ENCODE measurements at regions not wholly inside any gene's neighbourhood (a gene's known extent, or its start where the extent isn't known, plus 50 kb on each side); places are given as distances from the start of the nearest gene placed in this dataset.

- DNase-seq: no peak
- no peak for TF ChIP-seq CTCF (IDR thresholded peaks at IDR 0.05)
- H3K27ac ChIP-seq: no peak overlapping the region
- no peaks in the 10 kb centered on the region for H3K36me3 ChIP-seq (ENCODE audit: insufficient read depth in 1 of 2, low read depth in 1 of 2)
- intact Hi-C loops (cut with DNase I): no loop called here
- ATAC-seq: no peak
- no peaks in the 10 kb centered on the region for H3K9me3 ChIP-seq
- H3K4me3 ChIP-seq: no peak overlapping the region
- peaks cover 0 to 3% (median 0%) of the 10 kb centered on the region in 3 donors for H3K27me3 ChIP-seq (ENCODE audit: insufficient read depth in 3 of 3, low read length in 2 of 3)
- H3K4me1 ChIP-seq: no peaks in the 10 kb centered on the region
- WGBS, 3 donors: 73 to 78% (median 75%) methylated on average over 14 to 16 of the region's 16 CpGs
Measured at GRCh38 chr22:49274754-49275380, 552.8 kb downstream of the BRD1 start.

- no peaks in the 10 kb centered on the region for H3K36me3 ChIP-seq (ENCODE audit: insufficient read depth in 1 of 2, low read depth in 1 of 2)
- 53 to 58% (median 56%) methylated on average over 17 of the region's 17 CpGs for WGBS, 3 donors
- H3K4me1 ChIP-seq: no peaks in the 10 kb centered on the region
- ATAC-seq (no peak), DNase-seq (no peak)
- intact Hi-C loops (cut with DNase I): no loop called here
- H3K27ac ChIP-seq: no peak overlapping the region
- no peaks in the 10 kb centered on the region for H3K9me3 ChIP-seq
- peaks cover 0 to 3% (median 3%) of the 10 kb centered on the region in 3 donors for H3K27me3 ChIP-seq (ENCODE audit: insufficient read depth in 3 of 3, low read length in 2 of 3)
- TF ChIP-seq CTCF (IDR thresholded peaks at IDR 0.05): no peak
- H3K4me3 ChIP-seq: no peak overlapping the region
Measured at GRCh38 chr22:49272546-49273125, 555.0 kb downstream of the BRD1 start.

DNA sequence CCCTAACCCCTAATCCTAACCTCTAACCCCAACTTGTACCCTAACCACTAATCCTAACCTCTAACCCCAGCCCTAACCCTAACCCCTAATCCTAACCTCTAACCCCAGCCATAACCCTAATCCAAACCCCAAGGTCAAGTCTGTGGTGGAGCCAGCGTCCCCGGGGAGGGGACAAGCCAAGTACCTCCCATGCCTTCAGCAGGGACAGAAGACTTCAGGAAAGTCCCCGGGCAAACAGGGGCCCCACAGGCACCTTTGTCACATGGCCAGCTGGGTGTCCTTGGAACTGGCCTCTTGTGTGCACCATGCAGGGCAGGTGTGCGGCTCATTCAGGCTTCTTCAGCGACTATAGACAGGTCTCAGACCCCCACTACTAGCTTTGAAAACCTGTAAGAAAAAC lies 555.8 kb downstream of the BRD1 start:
- no peaks in the 10 kb centered on the region for H3K36me3 ChIP-seq (ENCODE audit: insufficient read depth in 1 of 2, low read depth in 1 of 2)
- no peaks in the 10 kb centered on the region for H3K4me1 ChIP-seq
- H3K4me3 ChIP-seq: no peak overlapping the region
- DNase-seq: no peak
- TF ChIP-seq CTCF (IDR thresholded peaks at IDR 0.05): no peak
- H3K27ac ChIP-seq: no peak overlapping the region
- 65 to 77% (median 75%) methylated on average over 5 of the region's 5 CpGs for WGBS, 3 donors
- no peak for ATAC-seq
- H3K27me3 ChIP-seq (ENCODE audit: insufficient read depth in 3 of 3, low read length in 2 of 3): peaks cover 0 to 8% (median 3%) of the 10 kb centered on the region in 3 donors
- intact Hi-C loops (cut with DNase I): no loop called here
- H3K9me3 ChIP-seq: no peaks in the 10 kb centered on the region

DNA sequence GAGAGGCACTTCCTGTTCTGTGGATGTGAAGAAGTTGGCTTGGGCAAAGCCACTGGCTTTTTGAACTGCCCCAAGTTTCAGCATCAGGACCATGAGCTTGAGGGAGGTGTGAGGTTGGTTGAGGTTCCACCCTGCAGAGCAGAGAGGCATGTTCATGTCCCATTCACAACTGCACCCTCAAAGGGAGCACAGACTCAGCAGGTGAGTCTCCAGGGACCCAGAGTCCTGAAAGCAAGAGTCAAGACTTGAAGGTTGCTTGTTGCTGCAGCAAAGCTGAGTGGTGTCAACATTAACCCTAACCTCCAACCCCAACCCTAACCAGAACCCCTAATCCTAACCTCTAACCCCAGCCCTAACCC lies 556.3 kb downstream of the BRD1 start:
- H3K36me3 ChIP-seq (ENCODE audit: insufficient read depth in 1 of 2, low read depth in 1 of 2): no peaks in the 10 kb centered on the region
- H3K4me3 ChIP-seq: no peak overlapping the region
- no peak overlapping the region for H3K27ac ChIP-seq
- ATAC-seq (no peak), DNase-seq (no peak)
- intact Hi-C loops (cut with DNase I): no loop called here
- peaks cover 0 to 10% (median 4%) of the 10 kb centered on the region in 3 donors for H3K27me3 ChIP-seq (ENCODE audit: insufficient read depth in 3 of 3, low read length in 2 of 3)
- H3K4me1 ChIP-seq: no peaks in the 10 kb centered on the region
- no peaks in the 10 kb centered on the region for H3K9me3 ChIP-seq
- TF ChIP-seq CTCF (IDR thresholded peaks at IDR 0.05): no peak

Measured in psoas muscle (tissue), 7 donors.